Neural progenitor cell (in vitro differentiated cells): ENCODE measurements at regions not wholly inside any gene's neighbourhood (a gene's known extent, or its start where the extent isn't known, plus 50 kb on each side); places are given as distances from the start of the nearest gene placed in this dataset.

Experiments
- DNase-seq: peaks from one replicate; pipeline ENCODE4 v3.0.0-alpha.2; 2016; ENCODE audit warnings: low spot score
- H2AFZ ChIP-seq: fragments of 200-600 bp; sonication (generic); replicated peaks from 2 replicates; pipeline ENCODE4 v1.6.1; 2016; ENCODE audit warnings: antibody characterized with exemption
- H3F3A ChIP-seq: fragments of 200-600 bp; sonication (generic); 2 replicates; pipeline ENCODE4 v1.6.1; 2016; ENCODE audit warnings: antibody characterized with exemption, low read depth
- H3K27ac ChIP-seq: fragments of 200-600 bp; sonication (generic); 2 replicates; pipeline ENCODE4 v1.5.1; 2016; ENCODE audit warnings: mild to moderate bottlenecking
- H3K27me3 ChIP-seq: fragments of 200-600 bp; sonication (generic); 2 replicates; pipeline ENCODE4 v1.6.1; 2016; ENCODE audit warnings: mild to moderate bottlenecking, moderate library complexity
- H3K36me3 ChIP-seq: fragments of 200-600 bp; sonication (generic); 2 replicates; pipeline ENCODE4 v1.5.1; 2016
- H3K4me1 ChIP-seq: fragments of 200-600 bp; sonication (generic); 2 replicates; pipeline ENCODE4 v1.6.1; 2016; ENCODE audit warnings: mixed run types
- H3K4me2 ChIP-seq: fragments of 200-600 bp; sonication (generic); 2 replicates; pipeline ENCODE4 v1.6.1; 2016
- H3K4me3 ChIP-seq: fragments of 200-600 bp; sonication (generic); 2 replicates; pipeline ENCODE4 v1.5.1; 2016
- H3K79me2 ChIP-seq: fragments of 200-600 bp; sonication (generic); 2 replicates; pipeline ENCODE4 v1.6.1; 2016; ENCODE audit warnings: low read depth
- H3K9ac ChIP-seq: fragments of 200-600 bp; sonication (generic); 2 replicates; pipeline ENCODE4 v1.6.1; 2016
- H3K9me3 ChIP-seq: fragments of 200-600 bp; sonication (generic); 2 replicates; pipeline ENCODE4 v1.5.1; 2016; ENCODE audit warnings: low read depth
- H4K20me1 ChIP-seq: fragments of 200-600 bp; sonication (generic); 2 replicates; pipeline ENCODE4 v1.6.1; 2016; ENCODE audit warnings: low read depth
- H3K27ac Mint-ChIP-seq: 3 replicates; pipeline ENCODE4 v1.8.0; 2021; ENCODE audit warnings: mixed read lengths
- H3K27me3 Mint-ChIP-seq: 2 replicates; pipeline ENCODE4 v1.8.0; 2022; ENCODE audit warnings: low read depth, mild to moderate bottlenecking, inconsistent platforms, moderate library complexity, mixed read lengths; ENCODE audit not compliant: insufficient read depth
- H3K36me3 Mint-ChIP-seq: 3 replicates; pipeline ENCODE4 v1.8.0; 2021; ENCODE audit warnings: mixed read lengths
- H3K4me1 Mint-ChIP-seq: 3 replicates; pipeline ENCODE4 v1.8.0; 2021; ENCODE audit warnings: mixed read lengths
- H3K4me3 Mint-ChIP-seq: 3 replicates; pipeline ENCODE4 v1.8.0; 2021; ENCODE audit warnings: mild to moderate bottlenecking, moderate library complexity, mixed read lengths
- H3K9me3 Mint-ChIP-seq: 3 replicates; pipeline ENCODE4 v1.8.0; 2020; ENCODE audit warnings: mixed read lengths
- EZH2 ChIP-seq: fragments of 200-600 bp; sonication (generic); IDR thresholded peaks from 2 replicates; pipeline ENCODE4 v1.6.1; 2017; ENCODE audit warnings: antibody characterized with exemption, mild to moderate bottlenecking, moderate library complexity
- EZH2phosphoT487 ChIP-seq: fragments of 200-600 bp; sonication (generic); IDR thresholded peaks from 2 replicates; pipeline ENCODE4 v1.6.1; 2017; ENCODE audit warnings: antibody characterized with exemption
- TF ChIP-seq, protein P1 (sequence below): fragments of 200-600 bp; sonication (generic); IDR thresholded peaks from 2 replicates; pipeline ENCODE4 v1.5.1; 2017; ENCODE audit warnings: antibody characterized with exemption, mild to moderate bottlenecking

DNA sequence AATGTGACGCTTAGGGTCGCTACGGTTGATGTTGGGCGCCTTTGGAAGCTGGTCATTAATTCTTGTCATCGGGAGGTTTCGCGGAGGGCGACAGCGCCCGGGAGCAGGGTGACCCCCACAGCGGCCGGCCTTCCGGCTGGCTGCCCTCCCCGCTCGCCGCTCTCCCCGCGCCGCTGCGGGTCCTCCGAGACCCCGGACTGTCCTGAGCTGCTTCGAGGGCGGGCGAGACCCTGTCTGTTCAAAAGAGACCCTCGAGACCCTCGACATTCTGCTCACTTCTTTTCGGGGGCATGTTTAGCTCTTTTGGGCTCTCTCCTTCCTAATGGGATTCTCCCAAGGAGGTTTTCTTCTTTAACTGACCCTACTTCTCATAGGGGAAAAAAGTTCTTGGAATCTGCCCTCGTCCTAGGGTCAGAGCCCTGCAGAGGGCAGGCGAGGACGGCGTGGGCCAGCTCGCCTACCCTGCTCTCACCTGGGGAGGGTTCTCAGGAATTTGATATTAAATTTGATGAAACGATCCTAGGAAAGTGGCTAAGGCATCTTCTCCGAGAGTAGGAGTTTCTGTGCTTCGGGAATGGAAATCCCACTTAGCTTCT lies 257.0 kb downstream of the OTUD1 start:
- no peak overlapping the region for H3K9ac ChIP-seq
- no peaks in the 10 kb centered on the region for H3K36me3 Mint-ChIP-seq
- H3K27me3 ChIP-seq: peaks cover 100% of the 10 kb centered on the region
- H2AFZ ChIP-seq: no peak overlapping the region
- TF ChIP-seq, protein P1, sequence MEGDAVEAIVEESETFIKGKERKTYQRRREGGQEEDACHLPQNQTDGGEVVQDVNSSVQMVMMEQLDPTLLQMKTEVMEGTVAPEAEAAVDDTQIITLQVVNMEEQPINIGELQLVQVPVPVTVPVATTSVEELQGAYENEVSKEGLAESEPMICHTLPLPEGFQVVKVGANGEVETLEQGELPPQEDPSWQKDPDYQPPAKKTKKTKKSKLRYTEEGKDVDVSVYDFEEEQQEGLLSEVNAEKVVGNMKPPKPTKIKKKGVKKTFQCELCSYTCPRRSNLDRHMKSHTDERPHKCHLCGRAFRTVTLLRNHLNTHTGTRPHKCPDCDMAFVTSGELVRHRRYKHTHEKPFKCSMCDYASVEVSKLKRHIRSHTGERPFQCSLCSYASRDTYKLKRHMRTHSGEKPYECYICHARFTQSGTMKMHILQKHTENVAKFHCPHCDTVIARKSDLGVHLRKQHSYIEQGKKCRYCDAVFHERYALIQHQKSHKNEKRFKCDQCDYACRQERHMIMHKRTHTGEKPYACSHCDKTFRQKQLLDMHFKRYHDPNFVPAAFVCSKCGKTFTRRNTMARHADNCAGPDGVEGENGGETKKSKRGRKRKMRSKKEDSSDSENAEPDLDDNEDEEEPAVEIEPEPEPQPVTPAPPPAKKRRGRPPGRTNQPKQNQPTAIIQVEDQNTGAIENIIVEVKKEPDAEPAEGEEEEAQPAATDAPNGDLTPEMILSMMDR: peak; percentile 47
- TF ChIP-seq EZH2 (peak; percentile 55), EZH2phosphoT487 (peak; percentile 21)
- H3F3A ChIP-seq: peaks cover 4% of the 10 kb centered on the region
- peak overlapping the region; percentile 97 for H3K4me2 ChIP-seq
- H3K27ac ChIP-seq: no peak overlapping the region
- peak overlapping the region; percentile 69 for H3K4me3 ChIP-seq
- no peaks in the 10 kb centered on the region for H3K9me3 Mint-ChIP-seq
- no peaks in the 10 kb centered on the region for H3K9me3 ChIP-seq
- peaks cover 31% of the 10 kb centered on the region for H4K20me1 ChIP-seq
- peaks cover 18% of the 10 kb centered on the region for H3K4me1 Mint-ChIP-seq
- no peaks in the 10 kb centered on the region for H3K36me3 ChIP-seq
- peaks cover 10% of the 10 kb centered on the region for H3K4me1 ChIP-seq
- H3K27me3 Mint-ChIP-seq: peaks cover 44% of the 10 kb centered on the region
- H3K27ac Mint-ChIP-seq: no peak overlapping the region
- peak; percentile 46 for DNase-seq
- peak overlapping the region; percentile 85 for H3K4me3 Mint-ChIP-seq
- H3K79me2 ChIP-seq: no peaks in the 10 kb centered on the region

DNA sequence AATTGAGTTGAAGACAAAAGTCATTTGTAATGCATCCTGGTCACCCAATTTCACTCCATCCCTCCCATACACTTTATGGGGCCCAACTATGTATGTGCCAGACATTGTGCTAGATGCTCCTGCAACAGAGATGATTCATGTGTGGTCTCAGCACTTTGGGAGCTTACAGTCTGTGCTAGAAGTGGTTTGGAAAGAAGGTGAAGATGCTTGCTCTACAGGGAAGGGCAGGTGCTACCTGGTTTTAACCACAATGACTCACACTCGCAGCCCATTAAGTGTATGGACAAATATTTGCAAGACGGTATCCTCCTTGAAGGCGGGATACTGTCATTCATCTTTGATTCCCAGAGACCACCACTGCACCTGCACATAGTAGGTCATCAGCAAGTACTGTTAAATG lies 257.6 kb downstream of the OTUD1 start:
- DNase-seq: no peak
- peak overlapping the region; percentile 82 for H3K4me3 Mint-ChIP-seq
- Histone ChIP-seq H3K36me3 (no peaks in the 10 kb centered on the region), H3K27me3 (peaks cover 100% of the 10 kb centered on the region), H3K4me3 (no peak overlapping the region), H4K20me1 (peaks cover 31% of the 10 kb centered on the region), H3K27ac (no peak overlapping the region), H3K4me2 (no peak overlapping the region), H3K4me1 (peaks cover 10% of the 10 kb centered on the region), H2AFZ (no peak overlapping the region), H3K9ac (no peak overlapping the region), H3K79me2 (no peaks in the 10 kb centered on the region), H3K9me3 (no peaks in the 10 kb centered on the region), H3F3A (peaks cover 4% of the 10 kb centered on the region)
- H3K9me3 Mint-ChIP-seq: no peaks in the 10 kb centered on the region
- H3K4me1 Mint-ChIP-seq: peaks cover 18% of the 10 kb centered on the region
- no peak overlapping the region for H3K27ac Mint-ChIP-seq
- H3K27me3 Mint-ChIP-seq: peaks cover 48% of the 10 kb centered on the region
- TF ChIP-seq, protein P1: no peak
- TF ChIP-seq EZH2: no peak
- no peak for TF ChIP-seq EZH2phosphoT487
- H3K36me3 Mint-ChIP-seq: no peaks in the 10 kb centered on the region

DNA sequence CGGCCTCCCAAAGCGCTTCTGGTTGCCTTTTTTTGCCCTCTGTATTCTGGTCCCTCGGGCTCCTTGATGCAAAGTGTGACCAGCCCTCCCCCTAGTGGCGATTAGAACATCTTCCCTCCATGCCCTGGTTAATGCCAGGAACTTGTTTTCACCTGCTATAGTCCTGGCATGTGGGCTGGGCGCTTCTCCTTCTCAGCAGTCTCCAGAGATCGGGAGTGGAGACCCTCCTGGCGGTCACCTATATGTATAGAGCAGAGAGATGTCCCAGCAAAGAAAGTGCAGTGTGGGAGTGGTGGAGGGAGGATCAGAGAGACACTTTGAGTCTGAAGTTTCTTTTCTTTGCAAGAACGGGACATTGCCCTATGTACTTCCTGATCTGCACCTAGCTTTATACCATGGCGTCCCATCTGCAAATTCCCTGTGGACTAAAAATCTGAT lies 264.1 kb downstream of the OTUD1 start:
- peaks cover 9% of the 10 kb centered on the region for H3K27me3 Mint-ChIP-seq
- DNase-seq: peak; percentile 89
- peaks cover 1% of the 10 kb centered on the region for H3K36me3 Mint-ChIP-seq
- no peak overlapping the region for H3K27ac Mint-ChIP-seq
- Histone ChIP-seq H3K9me3 (peaks cover 16% of the 10 kb centered on the region), H3K27ac (no peak overlapping the region), H3K36me3 (peaks cover 7% of the 10 kb centered on the region), H3K4me1 (no peaks in the 10 kb centered on the region), H4K20me1 (no peaks in the 10 kb centered on the region), H3F3A (no peaks in the 10 kb centered on the region), H3K27me3 (peaks cover 55% of the 10 kb centered on the region), H3K79me2 (no peaks in the 10 kb centered on the region), H3K9ac (no peak overlapping the region), H3K4me3 (no peak overlapping the region), H2AFZ (no peak overlapping the region), H3K4me2 (no peak overlapping the region)
- H3K4me1 Mint-ChIP-seq: no peaks in the 10 kb centered on the region
- no peak overlapping the region for H3K4me3 Mint-ChIP-seq
- TF ChIP-seq EZH2 (no peak), EZH2phosphoT487 (no peak)
- TF ChIP-seq, protein P1: peak; percentile 88
- peaks cover 3% of the 10 kb centered on the region for H3K9me3 Mint-ChIP-seq
